SK-N-SH (cell line): ENCODE measurements at regions not wholly inside any gene's neighbourhood (a gene's known extent, or its start where the extent isn't known, plus 50 kb on each side); places are given as distances from the start of the nearest gene placed in this dataset.

ENCODE experiments used
- CTCF ChIA-PET: fragments of 300-600, 350-600 bp; formaldehyde crosslinking; extraction: SDS; loops from one replicate; lab custom pipeline; 2021; lab: Yijun Ruan, JAX
- POLR2A ChIA-PET: fragments of 350-600 bp; sonication (Branson Sonifier 250); formaldehyde crosslinking; extraction: SDS; loops from one replicate; lab custom pipeline; 2020; ENCODE audit warnings: antibody characterized with exemption, inconsistent platforms; lab: Yijun Ruan, JAX
- DNase-seq: peaks from one replicate; pipeline ENCODE4 v3.0.0; 2012
- H2AFZ ChIP-seq: fragments of 200-600 bp; sonication (generic); 2 replicates; pipeline ENCODE4 v1.8.1; 2016; ENCODE audit warnings: antibody characterized with exemption, mild to moderate bottlenecking, low read depth
- H3F3A ChIP-seq: fragments of 200-600 bp; sonication (generic); replicated peaks from 2 replicates; pipeline ENCODE3; 2016; ENCODE audit warnings: antibody characterized with exemption, mild to moderate bottlenecking; ENCODE audit not compliant: insufficient read depth
- H3K27ac ChIP-seq, 2 experiments: fragments of 200-500 bp in 1 of 2; fragments of 200-600 bp in 1 of 2; sonication (Bioruptor generic) in 1 of 2; sonication (generic), shearing (Covaris generic) in 1 of 2; 2 replicates each; pipeline versions ENCODE4 v1.5.1 to v1.6.1; 2014 to 2016; ENCODE audit warnings: low read depth in 2 of 2, inconsistent platforms in 1 of 2, low read length in 1 of 2, mild to moderate bottlenecking in 1 of 2, mixed read lengths in 1 of 2
- H3K27me3 ChIP-seq: fragments of 200-600 bp; sonication (generic), shearing (Covaris generic); 2 replicates; pipeline ENCODE4 v1.6.1; 2016; ENCODE audit warnings: mixed run types; ENCODE audit not compliant: insufficient read depth
- H3K36me3 ChIP-seq, 2 experiments: fragments of 200-500 bp in 1 of 2; fragments of 200-600 bp in 1 of 2; sonication (Bioruptor generic) in 1 of 2; sonication (generic) in 1 of 2; replicated peaks in 1 of 2; 2 replicates each; pipeline versions ENCODE3 to v1.5.1; 2014 to 2016; ENCODE audit warnings: low read length in 1 of 2, mild to moderate bottlenecking in 1 of 2; ENCODE audit not compliant: insufficient read depth in 2 of 2, control insufficient read depth in 1 of 2
- H3K4me1 ChIP-seq, 2 experiments: fragments of 200-500 bp in 1 of 2; fragments of 200-600 bp in 1 of 2; sonication (Bioruptor generic) in 1 of 2; sonication (generic), shearing (Covaris generic) in 1 of 2; 2 replicates each; pipeline versions ENCODE4 v1.5.1 to v1.6.1; 2014 to 2016; ENCODE audit warnings: low read depth in 1 of 2, low read length in 1 of 2, mixed run types in 1 of 2; ENCODE audit not compliant: insufficient read depth in 2 of 2, control insufficient read depth in 1 of 2
- H3K4me2 ChIP-seq: fragments of 200-600 bp; sonication (generic), shearing (Covaris generic); 2 replicates; pipeline ENCODE4 v1.6.1; 2017; ENCODE audit warnings: mixed run types
- H3K4me3 ChIP-seq, 2 experiments: fragments of 200-500 bp in 1 of 2; fragments of 200-600 bp in 1 of 2; sonication (Bioruptor generic) in 1 of 2; sonication (generic), shearing (Covaris generic) in 1 of 2; 2 replicates each; pipeline versions ENCODE4 v1.5.1 to v1.8.1; 2014 to 2016; ENCODE audit warnings: low read depth in 2 of 2, inconsistent platforms in 1 of 2, low read length in 1 of 2, mild to moderate bottlenecking in 1 of 2, mixed read lengths in 1 of 2, moderate library complexity in 1 of 2
- H3K79me2 ChIP-seq: fragments of 200-600 bp; sonication (generic); 2 replicates; pipeline ENCODE4 v1.8.1; 2017; ENCODE audit warnings: mild to moderate bottlenecking; ENCODE audit not compliant: insufficient read depth
- H3K9ac ChIP-seq: fragments of 200-600 bp; sonication (generic); 2 replicates; pipeline ENCODE4 v1.6.1; 2017; ENCODE audit warnings: mixed run types
- H3K9me2 ChIP-seq: fragments of 200-600 bp; sonication (generic); 2 replicates; pipeline ENCODE4 v1.6.1; 2017; ENCODE audit warnings: mixed run types
- H3K9me3 ChIP-seq: fragments of 200-600 bp; sonication (generic); 2 replicates; pipeline ENCODE4 v1.6.1; 2017; ENCODE audit warnings: mixed run types, mild to moderate bottlenecking, moderate library complexity
- H4K20me1 ChIP-seq: fragments of 200-600 bp; sonication (generic); 2 replicates; pipeline ENCODE4 v1.6.1; 2017; ENCODE audit warnings: mild to moderate bottlenecking, mixed run types; ENCODE audit not compliant: insufficient read depth
- CHD2 ChIP-seq: fragments of 150-350 bp; IDR thresholded peaks from 2 replicates; pipeline ENCODE4 v1.6.1; 2018; ENCODE audit warnings: low read length; ENCODE audit not compliant: partially characterized antibody
- ELF1 ChIP-seq: IDR thresholded peaks from 2 replicates; pipeline ENCODE4 v1.4.0; 2012
- FOSL2 ChIP-seq: IDR thresholded peaks from 2 replicates; pipeline ENCODE4 v1.4.0; 2012; ENCODE audit warnings: low read depth, mild to moderate bottlenecking, moderate library complexity, borderline replicate concordance
- FOXJ3 ChIP-seq: sonication (generic); formaldehyde crosslinking; IDR thresholded peaks from 2 replicates; pipeline ENCODE4 v1.5.1; 2020; ENCODE audit warnings: mild to moderate bottlenecking, missing genetic modification reagents
- FOXM1 ChIP-seq: IDR thresholded peaks from 2 replicates; pipeline ENCODE4 v1.4.0; 2012; ENCODE audit warnings: low read depth, mild to moderate bottlenecking
- GABPA ChIP-seq: IDR thresholded peaks from 2 replicates; pipeline ENCODE4 v1.4.0; 2012; ENCODE audit warnings: low read depth, mild to moderate bottlenecking
- GATA2 ChIP-seq: sonication (generic); formaldehyde crosslinking; IDR thresholded peaks from 2 replicates; pipeline ENCODE4 v1.5.0; 2020; ENCODE audit warnings: mild to moderate bottlenecking, missing genetic modification reagents
- JUND ChIP-seq: IDR thresholded peaks from 2 replicates; pipeline ENCODE4 v1.4.0; 2012
- NRF1 ChIP-seq: IDR thresholded peaks from 2 replicates; pipeline ENCODE4 v1.6.1; 2012; ENCODE audit warnings: low read depth, mild to moderate bottlenecking, low read length
- REST ChIP-seq: IDR thresholded peaks from 2 replicates; pipeline ENCODE4 v1.6.1; 2012; ENCODE audit warnings: mild to moderate bottlenecking, low read depth, low read length, moderate library complexity
- RXRA ChIP-seq: IDR thresholded peaks from 2 replicates; pipeline ENCODE4 v1.4.0; 2012; ENCODE audit warnings: low read depth, mild to moderate bottlenecking, borderline replicate concordance
- SMC3 ChIP-seq: IDR thresholded peaks from 2 replicates; pipeline ENCODE4 v1.6.1; 2012; ENCODE audit warnings: low read depth, low read length, improper control_type of control experiment
- TAF1 ChIP-seq: IDR thresholded peaks from 2 replicates; pipeline ENCODE4 v1.6.1; 2012; ENCODE audit warnings: low read depth, mild to moderate bottlenecking, low read length, moderate library complexity, borderline replicate concordance
- USF2 ChIP-seq: fragments of 150-350 bp; IDR thresholded peaks from 2 replicates; pipeline ENCODE4 v1.6.1; 2017; ENCODE audit warnings: antibody characterized with exemption, low read length, low read depth, borderline replicate concordance
- YY1 ChIP-seq: IDR thresholded peaks from 2 replicates; pipeline ENCODE4 v1.4.0; 2012; ENCODE audit warnings: low read depth, mild to moderate bottlenecking
- ZBTB33 ChIP-seq: IDR thresholded peaks from 2 replicates; pipeline ENCODE4 v1.4.0; 2012; ENCODE audit warnings: low read depth, borderline replicate concordance
- WGBS: methylation state at CpG from one replicate; pipeline ENCODE4 v1.1.6; 2017; ENCODE audit warnings: low lambda C conversion rate; 5-methylcytosine and 5-hydroxymethylcytosine counted together
- TF ChIP-seq, protein P1 (sequence below): fragments of 150-350 bp; IDR thresholded peaks from 2 replicates; pipeline ENCODE4 v1.6.1; 2016; ENCODE audit warnings: mild to moderate bottlenecking, low read depth, low read length

GRCh38 chr2:40773291-40773690 lies 321.4 kb upstream of the SLC8A1 start:
- WGBS = 51% methylated on average over 2 of the region's 2 CpGs
- Histone ChIP-seq H3K9ac (no peak overlapping the region), H3K9me3 (no peaks in the 10 kb centered on the region)
- TF ChIP-seq GATA2 (CRISPR knock-in tag) (no peak), FOSL2 (no peak), GABPA (no peak)
- TF ChIP-seq, all 33 proteins: peak for 0
- Histone ChIP-seq H3K9me2 (no peaks in the 10 kb centered on the region), H3K27me3 (no peaks in the 10 kb centered on the region), H4K20me1 (no peaks in the 10 kb centered on the region), H3K4me3 (no peak overlapping the region), H3K79me2 (no peaks in the 10 kb centered on the region), H3K4me2 (no peak overlapping the region), H2AFZ (no peak overlapping the region), H3K27ac (no peak overlapping the region), H3K4me1 (no peaks in the 10 kb centered on the region; a peak in 1 of 4 replicates), H3F3A (no peaks in the 10 kb centered on the region), H3K36me3 (no peaks in the 10 kb centered on the region)
- no peak for DNase-seq
- ChIA-PET CTCF (interaction anchor here (1.2 kb wide), 2 partner anchors 14 to 218 kb away, joined by 3 read pairs; no protein-coding TSS in a partner anchor), POLR2A (no interaction called here)

- no peaks in the 10 kb centered on the region for H3K79me2 ChIP-seq
- no peaks in the 10 kb centered on the region for H3K9me3 ChIP-seq
- POLR2A ChIA-PET = no interaction called here
- no peaks in the 10 kb centered on the region for H3K9me2 ChIP-seq
- no peak overlapping the region for H3K9ac ChIP-seq
- no peak for DNase-seq
- no peak overlapping the region for H3K27ac ChIP-seq
- H3K4me2 ChIP-seq = no peak overlapping the region
- TF ChIP-seq YY1 = no peak
- TF ChIP-seq FOXJ3 (CRISPR knock-in tag) = no peak
- TF ChIP-seq, protein P1, sequence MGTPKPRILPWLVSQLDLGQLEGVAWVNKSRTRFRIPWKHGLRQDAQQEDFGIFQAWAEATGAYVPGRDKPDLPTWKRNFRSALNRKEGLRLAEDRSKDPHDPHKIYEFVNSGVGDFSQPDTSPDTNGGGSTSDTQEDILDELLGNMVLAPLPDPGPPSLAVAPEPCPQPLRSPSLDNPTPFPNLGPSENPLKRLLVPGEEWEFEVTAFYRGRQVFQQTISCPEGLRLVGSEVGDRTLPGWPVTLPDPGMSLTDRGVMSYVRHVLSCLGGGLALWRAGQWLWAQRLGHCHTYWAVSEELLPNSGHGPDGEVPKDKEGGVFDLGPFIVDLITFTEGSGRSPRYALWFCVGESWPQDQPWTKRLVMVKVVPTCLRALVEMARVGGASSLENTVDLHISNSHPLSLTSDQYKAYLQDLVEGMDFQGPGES = no peak
- no peak for TF ChIP-seq CHD2
- TF ChIP-seq USF2 = no peak
- no peak for TF ChIP-seq NRF1
- TF ChIP-seq GABPA = no peak
- TF ChIP-seq FOXM1 = no peak
- no peak for TF ChIP-seq ZBTB33
- no peak for TF ChIP-seq REST
- no peak for TF ChIP-seq TAF1
- TF ChIP-seq JUND = no peak
- no peak for TF ChIP-seq GATA2 (CRISPR knock-in tag)
- TF ChIP-seq ELF1 = no peak
- TF ChIP-seq SMC3 = no peak
- no peak for TF ChIP-seq RXRA
- H3K4me1 ChIP-seq = no peaks in the 10 kb centered on the region
- no peaks in the 10 kb centered on the region for H3F3A ChIP-seq
- H3K27me3 ChIP-seq = no peaks in the 10 kb centered on the region
- CTCF ChIA-PET = no interaction called here
- no peaks in the 10 kb centered on the region for H3K36me3 ChIP-seq
- H3K4me3 ChIP-seq = no peak overlapping the region
- H2AFZ ChIP-seq = no peak overlapping the region
- H4K20me1 ChIP-seq = no peaks in the 10 kb centered on the region
- 56% methylated on average over 3 of the region's 3 CpGs for WGBS
Observed at GRCh38 chr2:40783704-40784103, 331.8 kb upstream of the SLC8A1 start.
